Mammary epithelial cell (primary cell): ENCODE measurements at regions not wholly inside any gene's neighbourhood (a gene's known extent, or its start where the extent isn't known, plus 50 kb on each side); places are given as distances from the start of the nearest gene placed in this dataset.

Source experiments
- CTCF ChIP-seq, 2 donors: IDR thresholded peaks in 1 of 2; conservative IDR thresholded peaks in 1 of 2; 2 replicates each; pipeline ENCODE4 v1.5.1; 2011 to 2012; ENCODE audit warnings: inconsistent platforms in 2 of 2, low read length in 2 of 2, mild to moderate bottlenecking in 2 of 2, control low read depth in 1 of 2, low read depth in 1 of 2; ENCODE audit not compliant: insufficient read depth in 1 of 2; ENCODE audit errors: extremely low read depth in 1 of 2
- EZH2 ChIP-seq: IDR thresholded peaks from 2 replicates; pipeline ENCODE4 v1.6.1; 2012; ENCODE audit warnings: low read length, inconsistent platforms, borderline replicate concordance

DNA sequence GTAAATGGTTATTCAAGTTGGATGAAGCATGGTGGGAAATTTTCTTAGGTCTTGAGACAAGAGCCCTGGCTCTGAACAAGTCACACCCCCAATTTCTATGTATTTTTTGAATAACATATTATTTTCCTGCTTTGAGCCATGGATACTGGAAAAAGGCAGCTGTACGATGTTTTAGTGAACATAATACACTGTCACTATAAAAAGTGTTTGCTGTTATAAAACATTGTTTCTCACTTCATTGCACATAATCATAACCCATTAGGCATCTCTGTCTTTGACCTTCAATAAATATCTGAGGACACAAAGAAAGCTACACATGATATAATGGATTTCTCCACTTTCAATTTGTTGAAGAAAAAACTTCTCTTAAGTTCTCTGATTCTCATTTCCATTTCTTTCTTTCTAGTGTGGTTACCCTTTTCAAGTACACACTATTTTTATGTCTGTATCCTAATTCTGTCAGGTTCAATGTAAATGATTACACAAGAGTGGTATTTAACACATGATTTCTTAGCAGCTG lies 283.9 kb upstream of the SP8 start:
- TF ChIP-seq CTCF (conservative IDR thresholded peaks at IDR 0.05 in 1 of 2, IDR thresholded peaks at IDR 0.05 in 1 of 2; ENCODE audit: extremely low read depth in 1 of 2, insufficient read depth in 1 of 2, low read depth in 1 of 2, low read length in 2 of 2) (no peak), EZH2 (no peak)
